ENCODE measurements at regions not wholly inside any gene's neighbourhood (a gene's known extent, or its start where the extent isn't known, plus 50 kb on each side); places are given as distances from the start of the nearest gene placed in this dataset.
A peak's percentile ranks its signal among the peaks of the same experiment; 100 is the strongest.
"Not testable (repeated sequence)": the region's sequence is repeated elsewhere in the genome, so short reads cannot be mapped to it uniquely, and the experiment has no call there.

DNA sequence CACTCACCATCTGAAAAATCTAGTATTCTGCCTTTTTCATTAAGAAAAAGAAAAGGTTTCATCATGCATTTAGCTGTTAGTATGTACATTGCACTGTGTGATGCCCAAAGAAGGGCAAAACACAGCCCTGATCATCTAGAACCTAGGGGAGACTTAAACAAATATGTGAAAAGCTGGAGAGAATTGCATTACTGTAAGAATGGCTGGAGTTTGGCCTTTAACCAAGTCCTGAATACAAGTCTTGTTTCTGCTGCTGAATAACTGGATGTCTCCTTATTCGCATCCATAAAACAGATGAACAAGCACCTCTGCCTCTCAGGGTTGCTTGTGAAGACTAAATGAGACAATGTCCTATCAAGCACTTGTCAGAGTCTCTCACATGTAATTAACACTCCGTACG lies 233.4 kb upstream of the LRTM1 start:
- DNase-seq (ENCODE audit: low read depth in 4 of 4, low spot score in 2 of 4), result no peak

DNA sequence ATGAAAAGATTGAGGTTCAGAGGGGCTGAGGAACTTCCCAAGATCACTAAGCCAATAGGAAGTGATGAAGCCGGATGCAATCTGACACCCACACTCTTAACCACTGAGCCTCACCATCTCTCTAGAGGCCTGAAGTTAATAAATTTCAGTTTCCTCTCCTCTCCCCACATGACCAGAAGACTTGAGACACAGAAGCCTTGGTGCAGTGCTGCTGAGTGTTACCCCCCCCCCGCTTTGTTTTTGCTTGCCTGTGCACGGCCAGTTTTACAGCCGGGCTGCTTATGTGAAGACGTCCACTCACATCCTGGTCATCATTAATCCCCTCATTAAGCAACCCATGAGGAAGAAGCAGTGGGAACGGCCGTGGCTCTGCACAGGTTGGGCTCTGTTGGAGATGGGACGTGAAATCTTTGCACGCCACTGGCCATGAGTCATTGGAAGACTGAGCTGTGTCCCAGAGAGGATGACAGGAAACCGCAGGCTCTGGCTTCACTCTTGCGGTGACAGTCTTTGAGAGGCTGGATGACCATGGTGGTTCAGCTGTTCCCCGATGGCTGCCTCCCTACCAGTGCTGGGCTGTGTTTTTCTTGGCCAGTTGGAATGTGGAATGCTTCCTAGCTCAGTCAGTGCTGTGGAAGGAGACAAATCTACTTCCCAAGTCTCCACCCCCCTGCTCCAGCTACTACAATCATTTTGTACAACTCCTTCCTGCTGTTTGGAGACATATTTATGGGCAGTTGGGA lies 232.6 kb upstream of the LRTM1 start:
- peak in 1 of 4 donors; percentile 35 for DNase-seq (ENCODE audit: low read depth in 4 of 4, low spot score in 2 of 4)

- DNase-seq (ENCODE audit: low read depth in 4 of 4, low spot score in 2 of 4), result no peak
Observed at GRCh38 chr3:55159711-55160110, 231.9 kb upstream of the LRTM1 start.

DNA sequence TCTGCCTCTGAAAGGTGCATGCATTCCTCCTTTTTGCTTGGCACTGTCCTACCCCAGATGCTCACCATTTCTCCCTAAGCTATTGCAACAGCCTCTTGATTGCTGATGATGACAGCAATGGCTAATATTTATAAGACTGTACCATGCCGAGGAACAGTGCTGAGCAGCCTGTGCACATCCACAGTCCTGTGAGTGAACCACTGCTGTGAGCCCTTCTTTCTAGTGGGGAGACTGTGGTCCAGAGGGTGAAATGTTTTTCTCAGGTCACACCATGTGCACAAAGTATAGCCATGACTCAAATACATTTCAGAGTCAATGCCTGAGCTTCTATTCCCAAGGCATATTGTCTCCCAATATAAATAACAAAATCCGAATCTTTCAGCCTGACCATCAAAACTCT lies 231.2 kb upstream of the LRTM1 start:
- DNase-seq (ENCODE audit: low read depth in 4 of 4, low spot score in 2 of 4), result no peak

DNA sequence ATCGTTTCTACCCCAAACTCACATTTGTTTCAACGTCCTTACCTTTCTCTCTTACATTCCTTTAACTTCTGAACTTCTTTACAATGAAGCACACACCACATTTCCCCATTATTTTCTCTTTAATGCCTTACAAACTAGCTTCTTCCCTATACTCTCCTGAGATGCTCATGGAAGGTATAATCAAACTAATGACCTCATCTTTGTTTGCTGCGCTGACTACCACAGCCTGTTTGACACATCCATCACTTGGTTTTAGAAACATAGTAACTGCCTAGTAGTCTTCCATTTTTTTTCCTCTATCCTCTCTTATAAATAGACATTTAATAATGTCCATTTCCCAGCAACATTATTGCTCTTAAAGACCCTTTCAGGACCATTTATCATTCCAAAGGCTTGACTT lies 230.5 kb upstream of the LRTM1 start:
- no peak for DNase-seq (ENCODE audit: low read depth in 4 of 4, low spot score in 2 of 4)

- no peak for DNase-seq (ENCODE audit: low read depth in 4 of 4, low spot score in 2 of 4)
Observed at GRCh38 chr3:55157731-55158130, 229.9 kb upstream of the LRTM1 start.

DNA sequence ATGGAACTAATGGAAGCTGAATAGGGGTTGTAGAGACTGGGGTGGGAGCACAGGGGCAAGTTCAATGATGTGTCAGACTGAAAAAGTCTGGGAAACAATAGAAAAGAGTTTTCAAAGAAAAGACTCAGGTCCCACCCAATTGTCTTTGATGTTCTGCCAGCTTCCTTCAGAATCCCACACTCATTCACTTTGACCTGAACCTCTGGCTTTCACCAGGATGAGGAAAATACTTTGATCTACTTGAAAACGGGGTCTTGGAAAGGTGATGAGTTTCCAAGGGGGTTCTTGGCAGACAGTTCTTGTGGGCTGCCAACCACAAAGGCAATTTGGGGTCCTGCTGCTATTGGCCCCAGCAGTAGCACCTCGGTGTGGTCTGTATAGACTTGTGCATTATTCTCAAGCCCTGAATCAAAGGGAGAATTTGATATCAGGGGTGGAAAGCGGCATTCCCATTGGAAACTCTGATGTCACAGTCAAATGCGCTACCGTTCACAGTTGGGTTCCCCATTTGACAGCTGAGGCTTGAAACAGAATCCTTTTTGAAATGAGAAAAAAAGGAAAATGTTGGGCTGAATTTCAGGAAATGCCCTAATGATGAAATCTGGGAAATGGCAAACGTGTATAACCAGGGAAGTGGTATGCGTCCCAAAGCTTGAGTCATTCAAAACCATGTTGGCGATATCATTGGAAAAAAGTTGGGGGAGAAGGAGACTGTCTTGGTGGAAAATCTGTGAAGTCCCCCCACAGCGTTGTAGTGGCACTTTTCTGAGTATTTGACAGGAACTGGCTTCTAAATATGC lies 229.2 kb upstream of the LRTM1 start:
- no peak for DNase-seq (ENCODE audit: low read depth in 4 of 4, low spot score in 2 of 4)

DNA sequence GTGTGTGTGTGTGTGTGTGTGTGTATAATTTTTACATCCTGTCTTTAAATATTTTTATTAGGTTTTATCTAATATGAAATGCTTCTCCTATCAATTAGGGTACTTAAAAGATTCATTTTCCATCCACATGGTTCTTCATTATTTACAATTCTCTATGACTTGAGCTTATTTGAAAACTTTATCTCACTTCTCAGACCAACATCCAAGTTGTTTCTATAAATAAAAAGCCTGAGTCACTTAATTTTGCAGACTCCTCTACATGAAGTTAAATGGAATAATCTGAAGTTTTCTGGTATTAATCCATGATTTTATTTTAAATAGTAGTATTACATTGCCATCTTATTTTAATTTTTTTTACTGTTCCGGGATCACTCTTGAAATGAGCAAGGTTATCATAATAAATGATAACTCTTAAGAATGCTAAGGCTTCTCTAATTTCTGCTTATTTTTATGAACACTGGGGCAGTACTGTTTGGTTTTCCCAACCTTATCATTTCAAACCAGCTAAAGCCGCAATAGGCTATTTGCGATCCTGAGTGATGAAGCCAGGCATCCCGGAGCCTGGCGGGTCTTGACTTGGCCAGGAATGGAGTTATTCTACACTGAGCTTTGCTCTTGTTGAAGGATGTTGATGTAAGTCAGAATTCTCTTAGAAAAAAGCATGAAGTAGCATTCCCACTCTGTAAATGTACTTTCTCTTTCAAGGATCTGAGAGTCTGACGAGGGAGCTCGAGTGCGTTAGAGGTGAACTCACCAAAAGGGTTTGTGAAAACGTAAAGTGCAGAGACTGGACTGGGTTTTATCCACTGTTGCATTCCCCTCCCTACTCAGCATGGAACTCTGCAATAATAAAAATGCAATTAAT lies 220.2 kb upstream of the LRTM1 start:
- DNase-seq (ENCODE audit: low read depth in 4 of 4, low spot score in 2 of 4), result no peak

DNA sequence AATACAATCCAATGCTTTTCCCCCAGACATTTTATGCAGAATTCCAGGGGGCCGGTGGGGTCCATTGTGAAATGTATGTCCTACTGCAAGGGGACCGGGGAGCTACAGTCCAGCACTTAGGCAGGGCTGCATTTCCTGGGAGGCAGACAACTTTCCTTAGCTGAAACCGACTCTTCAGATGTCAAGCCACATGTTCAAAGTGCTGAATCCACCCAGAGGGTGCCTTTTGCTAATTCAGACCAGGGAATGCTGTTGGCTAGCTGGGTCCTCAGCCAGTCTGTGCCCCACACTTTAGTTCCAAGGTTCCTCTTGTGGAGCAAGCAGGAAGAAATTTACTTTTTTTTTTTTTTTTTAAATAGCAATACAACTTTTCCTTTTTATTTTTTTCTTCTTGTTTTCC lies 219.5 kb upstream of the LRTM1 start:
- no peak for DNase-seq (ENCODE audit: low read depth in 4 of 4, low spot score in 2 of 4)

- DNase-seq (ENCODE audit: low read depth in 4 of 4, low spot score in 2 of 4), result no peak
Observed at GRCh38 chr3:55146216-55146615, 218.4 kb upstream of the LRTM1 start.

DNA sequence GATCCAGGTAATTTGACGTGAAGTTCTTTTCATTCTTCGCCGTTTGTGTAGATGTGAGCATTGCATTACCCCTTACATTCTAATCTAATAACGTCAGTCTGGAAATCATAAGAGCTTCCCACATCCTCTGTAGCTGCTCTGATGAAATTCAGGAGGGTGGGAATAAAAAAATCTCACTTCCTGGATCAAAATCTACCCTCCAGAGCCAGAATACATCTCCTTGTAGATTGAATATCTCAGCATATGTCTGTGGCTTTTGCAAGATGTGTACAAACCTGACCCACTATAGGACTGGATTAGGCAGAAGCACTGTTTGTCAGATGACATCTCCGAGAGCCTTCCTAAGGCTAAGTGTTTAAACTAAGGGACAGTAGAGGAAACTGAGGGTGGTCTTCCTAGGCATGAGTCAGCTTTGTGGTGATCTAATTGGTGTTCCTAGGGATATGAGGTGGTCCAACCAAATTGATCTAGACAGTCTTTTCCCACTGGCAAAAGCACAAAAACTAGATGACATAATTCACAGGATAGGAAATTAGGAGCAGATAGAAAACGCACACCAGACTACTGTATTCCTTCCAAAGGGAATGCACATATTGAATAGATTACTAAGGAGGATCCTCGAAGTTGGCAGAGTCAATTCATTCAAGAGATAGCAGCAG lies 216.3 kb upstream of the LRTM1 start:
- DNase-seq (ENCODE audit: low read depth in 4 of 4, low spot score in 2 of 4), result no peak

DNA sequence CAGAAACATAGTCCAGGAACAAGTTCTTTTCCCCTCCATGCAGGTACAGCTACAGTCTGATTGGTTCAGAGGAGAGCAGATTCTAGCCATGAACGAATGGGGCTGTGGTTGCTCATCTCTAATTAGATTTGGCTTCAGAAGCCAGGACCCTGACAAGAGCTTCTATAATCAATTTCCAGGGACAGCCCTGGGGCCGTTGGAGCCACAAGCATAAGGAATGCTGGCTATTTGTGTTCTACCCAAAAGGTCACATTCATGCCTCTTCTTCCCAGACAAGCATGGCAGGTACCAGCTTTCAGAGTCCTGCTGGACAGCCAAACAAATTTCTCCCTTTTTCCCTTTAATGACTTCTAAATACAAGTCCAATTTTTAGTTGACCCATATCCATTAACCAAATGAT lies 215.5 kb upstream of the LRTM1 start:
- no peak for DNase-seq (ENCODE audit: low read depth in 4 of 4, low spot score in 2 of 4)

- not testable (repeated sequence) for DNase-seq (ENCODE audit: low read depth in 4 of 4, low spot score in 2 of 4)
Observed at GRCh38 chr3:55136291-55136690, 208.4 kb upstream of the LRTM1 start.

- peak in 3 of 4 donors; percentile 18 to 37 (median 37) for DNase-seq (ENCODE audit: low read depth in 4 of 4, low spot score in 2 of 4)
Observed at GRCh38 chr3:55128225-55128823, 200.5 kb upstream of the LRTM1 start.

GRCh38 chr3:55127565-55127964 lies 199.7 kb upstream of the LRTM1 start:
- no peak for DNase-seq (ENCODE audit: low read depth in 4 of 4, low spot score in 2 of 4)

- DNase-seq (ENCODE audit: low read depth in 4 of 4, low spot score in 2 of 4), result no peak
Observed at GRCh38 chr3:55124371-55124770, 196.5 kb upstream of the LRTM1 start.
